Naive thymus-derived CD4-positive, alpha-beta T cell (primary cell): ENCODE measurements at regions not wholly inside any gene's neighbourhood (a gene's known extent, or its start where the extent isn't known, plus 50 kb on each side); places are given as distances from the start of the nearest gene placed in this dataset.

Experiments used
- ATAC-seq: fragments of 150-1000 bp; cut with Tn5 transposase; 2 replicates; pipeline ENCODE4 v1.10.0; 2021; ENCODE audit warnings: mild to moderate bottlenecking, moderate library complexity
- CTCF ChIA-PET: fragments of 350-600 bp; sonication (Branson Sonifier 250); formaldehyde crosslinking; loops from one replicate; lab custom pipeline; 2021; ENCODE audit warnings: antibody characterized with exemption; lab: Charles Lee
- POLR2A ChIA-PET: fragments of 350-600 bp; sonication (Branson Sonifier 250); formaldehyde crosslinking; loops from one replicate; lab custom pipeline; 2021; ENCODE audit warnings: antibody characterized with exemption, inconsistent platforms; lab: Charles Lee
- DNase-seq, 9 donors: peaks; one replicate each; pipeline versions ENCODE4 v3.0.0 to v3.0.0-alpha.2; 2020 to 2022; ENCODE audit warnings: mixed read lengths in 1 of 9
- H3K27ac ChIP-seq: one replicate; pipeline ENCODE4 v1.7.0; 2013; ENCODE audit warnings: mild to moderate bottlenecking, low read depth, low read length, moderate library complexity
- H3K27me3 ChIP-seq, 2 donors: one replicate each; pipeline ENCODE4 v1.7.0; 2013; ENCODE audit warnings: low read length in 2 of 2, mild to moderate bottlenecking in 2 of 2, moderate library complexity in 2 of 2; ENCODE audit not compliant: control insufficient read depth in 2 of 2, insufficient read depth in 2 of 2
- H3K36me3 ChIP-seq, 3 experiments: 1 replicate in 2 of 3; 2 replicates in 1 of 3; pipeline ENCODE4 v1.7.0; 2013; ENCODE audit warnings: low read length in 3 of 3, mild to moderate bottlenecking in 3 of 3, moderate library complexity in 1 of 3; ENCODE audit not compliant: insufficient read depth in 3 of 3, control insufficient read depth in 2 of 3
- H3K4me1 ChIP-seq, 2 donors: one replicate each; pipeline ENCODE4 v1.7.0; 2013; ENCODE audit warnings: low read length in 2 of 2, mild to moderate bottlenecking in 2 of 2, moderate library complexity in 1 of 2; ENCODE audit not compliant: control insufficient read depth in 2 of 2, insufficient read depth in 2 of 2
- H3K4me3 ChIP-seq: 2 replicates; pipeline ENCODE4 v1.7.0; 2013; ENCODE audit warnings: mild to moderate bottlenecking, low read length
- H3K9me3 ChIP-seq, 3 experiments: 1 replicate in 2 of 3; 2 replicates in 1 of 3; pipeline ENCODE4 v1.7.0; 2013; ENCODE audit warnings: low read length in 3 of 3; ENCODE audit not compliant: control insufficient read depth in 2 of 3
- H3K27ac Mint-ChIP-seq, 9 donors: one replicate each; pipeline ENCODE4 v1.8.0; 2020 to 2022; ENCODE audit warnings: mixed read lengths in 9 of 9, mild to moderate bottlenecking in 8 of 9, moderate library complexity in 5 of 9, inconsistent platforms in 2 of 9
- H3K27me3 Mint-ChIP-seq, 5 donors: one replicate each; pipeline ENCODE4 v1.8.0; 2021 to 2022; ENCODE audit warnings: mixed read lengths in 5 of 5, mild to moderate bottlenecking in 1 of 5
- H3K36me3 Mint-ChIP-seq, 5 donors: one replicate each; pipeline ENCODE4 v1.8.0; 2020 to 2022; ENCODE audit warnings: mixed read lengths in 5 of 5, mild to moderate bottlenecking in 3 of 5, inconsistent platforms in 1 of 5
- H3K4me1 Mint-ChIP-seq, 7 donors: one replicate each; pipeline ENCODE4 v1.8.0; 2020 to 2022; ENCODE audit warnings: mixed read lengths in 7 of 7, mild to moderate bottlenecking in 3 of 7, inconsistent platforms in 1 of 7
- H3K4me3 Mint-ChIP-seq, 10 donors: one replicate each; pipeline ENCODE4 v1.8.0; 2020 to 2022; ENCODE audit warnings: mild to moderate bottlenecking in 10 of 10, mixed read lengths in 10 of 10, moderate library complexity in 6 of 10, inconsistent platforms in 2 of 10
- H3K9me3 Mint-ChIP-seq, 11 donors: one replicate each; pipeline ENCODE4 v1.8.0; 2020 to 2022; ENCODE audit warnings: mixed read lengths in 11 of 11, mild to moderate bottlenecking in 4 of 11, inconsistent platforms in 1 of 11, moderate library complexity in 1 of 11
- intact Hi-C, 2 donors: fragments of 100-400 bp; cut with micrococcal nuclease; formaldehyde crosslinking; loops; one replicate each; pipeline ENCODE4 v1.15.1; 2023

DNA sequence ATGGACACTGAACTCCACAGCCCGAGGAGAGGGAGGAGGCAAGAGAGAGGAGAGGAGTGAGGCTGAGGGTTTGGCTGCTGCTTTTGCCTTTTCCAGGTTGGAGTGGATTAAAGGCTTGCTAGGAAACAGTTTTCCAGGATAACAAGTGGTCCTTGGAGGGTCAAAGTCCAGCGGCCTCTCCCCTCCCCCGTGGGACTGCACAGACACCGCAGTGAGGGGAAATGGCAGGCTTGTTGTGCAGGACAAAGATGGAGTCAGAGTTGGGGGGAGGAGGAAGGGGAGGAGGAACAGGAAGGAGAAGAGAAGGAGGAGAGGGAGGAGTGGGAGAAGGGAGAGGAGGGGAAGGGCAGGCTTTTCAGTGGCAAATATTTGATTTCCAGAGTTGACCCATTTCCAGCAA is 245.5 kb downstream of the RBM19 start:
- intact Hi-C loops = no loop called here
- Histone ChIP-seq H3K4me3 (no peak overlapping the region), H3K27ac (no peak overlapping the region), H3K36me3 (no peaks in the 10 kb centered on the region), H3K9me3 (no peaks in the 10 kb centered on the region), H3K4me1 (no peaks in the 10 kb centered on the region), H3K27me3 (no peaks in the 10 kb centered on the region)
- no peak overlapping the region for H3K27ac Mint-ChIP-seq
- H3K9me3 Mint-ChIP-seq = peaks cover 0 to 5% (median 0%) of the 10 kb centered on the region in 11 donors
- H3K36me3 Mint-ChIP-seq = no peaks in the 10 kb centered on the region
- peaks cover 0 to 28% (median 18%) of the 10 kb centered on the region in 5 donors for H3K27me3 Mint-ChIP-seq
- POLR2A ChIA-PET = no interaction called here
- ATAC-seq (no peak), DNase-seq (no peak)
- no peak overlapping the region for H3K4me3 Mint-ChIP-seq
- H3K4me1 Mint-ChIP-seq = peaks cover 0 to 2% (median 0%) of the 10 kb centered on the region in 7 donors
- CTCF ChIA-PET = no interaction called here

DNA sequence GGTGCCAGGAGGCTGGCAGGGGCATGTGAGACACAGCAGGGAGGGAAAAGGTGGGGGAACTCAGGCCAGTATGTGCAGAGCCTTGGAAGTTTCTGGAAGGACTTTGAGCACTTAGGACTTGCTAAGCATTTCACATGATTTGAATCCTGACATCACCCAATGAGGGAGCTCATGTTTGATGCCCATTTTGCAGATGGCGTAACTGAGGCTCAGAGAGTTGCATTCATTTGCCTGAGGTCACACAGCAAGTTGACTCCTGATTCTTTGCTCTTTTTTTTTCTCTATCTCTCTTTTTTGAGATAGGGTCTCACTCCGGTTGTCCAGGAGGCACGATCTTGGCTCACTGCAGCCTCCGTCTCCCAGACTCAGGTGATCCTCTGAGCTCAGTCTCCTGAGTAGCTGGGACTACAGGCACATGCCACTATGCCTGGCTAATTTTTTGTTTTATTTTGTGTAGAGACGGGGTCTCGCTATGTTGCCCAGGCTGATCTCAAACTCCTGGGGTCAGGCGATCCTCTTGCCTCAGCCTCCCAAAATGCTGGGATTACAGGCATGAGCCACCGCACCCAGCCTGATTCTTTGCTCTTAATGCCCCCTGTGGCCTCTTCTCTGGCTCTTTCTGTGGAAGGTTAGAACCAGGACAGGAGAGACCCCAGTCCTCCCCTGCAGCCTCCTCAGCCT is 246.1 kb downstream of the RBM19 start:
- Histone ChIP-seq H3K4me3 (no peak overlapping the region), H3K4me1 (no peaks in the 10 kb centered on the region), H3K27ac (no peak overlapping the region), H3K9me3 (no peaks in the 10 kb centered on the region), H3K27me3 (no peaks in the 10 kb centered on the region), H3K36me3 (no peaks in the 10 kb centered on the region)
- ChIA-PET CTCF (no interaction called here), POLR2A (no interaction called here)
- intact Hi-C loops = no loop called here
- no peak for ATAC-seq
- Mint-ChIP-seq H3K4me3 (no peak overlapping the region), H3K27me3 (peaks cover 0 to 28% (median 22%) of the 10 kb centered on the region in 5 donors), H3K27ac (no peak overlapping the region), H3K4me1 (peaks cover 0 to 2% (median 0%) of the 10 kb centered on the region in 7 donors), H3K9me3 (peaks cover 0 to 4% (median 0%) of the 10 kb centered on the region in 11 donors), H3K36me3 (no peaks in the 10 kb centered on the region)
- no peak for DNase-seq

GRCh38 chr12:113713156-113713555 is 241.5 kb upstream of the LHX5 start:
- Histone ChIP-seq H3K4me3 (no peak overlapping the region), H3K4me1 (no peaks in the 10 kb centered on the region), H3K9me3 (no peaks in the 10 kb centered on the region), H3K27me3 (no peaks in the 10 kb centered on the region), H3K27ac (no peak overlapping the region), H3K36me3 (no peaks in the 10 kb centered on the region)
- DNase-seq = no peak
- H3K36me3 Mint-ChIP-seq = no peaks in the 10 kb centered on the region
- intact Hi-C loops = no loop called here
- H3K27ac Mint-ChIP-seq = no peak overlapping the region
- CTCF ChIA-PET = no interaction called here
- ATAC-seq = no peak
- POLR2A ChIA-PET = no interaction called here
- H3K4me1 Mint-ChIP-seq = no peaks in the 10 kb centered on the region
- peaks cover 0 to 19% (median 10%) of the 10 kb centered on the region in 11 donors for H3K9me3 Mint-ChIP-seq
- H3K27me3 Mint-ChIP-seq = peaks cover 0 to 28% (median 23%) of the 10 kb centered on the region in 5 donors
- no peak overlapping the region for H3K4me3 Mint-ChIP-seq

GRCh38 chr12:113712481-113712880 is 240.8 kb upstream of the LHX5 start:
- Histone ChIP-seq H3K27ac (no peak overlapping the region), H3K4me1 (no peaks in the 10 kb centered on the region), H3K36me3 (no peaks in the 10 kb centered on the region), H3K27me3 (no peaks in the 10 kb centered on the region), H3K9me3 (no peaks in the 10 kb centered on the region), H3K4me3 (no peak overlapping the region)
- CTCF ChIA-PET = no interaction called here
- Mint-ChIP-seq H3K27ac (no peak overlapping the region), H3K9me3 (peaks cover 0 to 19% (median 11%) of the 10 kb centered on the region in 11 donors), H3K4me1 (no peaks in the 10 kb centered on the region), H3K4me3 (no peak overlapping the region), H3K36me3 (no peaks in the 10 kb centered on the region), H3K27me3 (peaks cover 0 to 31% (median 23%) of the 10 kb centered on the region in 5 donors)
- POLR2A ChIA-PET = no interaction called here
- no peak for DNase-seq
- intact Hi-C loops = no loop called here
- ATAC-seq = no peak

GRCh38 chr12:113710216-113710615 is 238.5 kb upstream of the LHX5 start:
- no peak for ATAC-seq
- no peaks in the 10 kb centered on the region for H3K36me3 Mint-ChIP-seq
- POLR2A ChIA-PET = no interaction called here
- Histone ChIP-seq H3K27me3 (no peaks in the 10 kb centered on the region), H3K36me3 (no peaks in the 10 kb centered on the region), H3K4me1 (no peaks in the 10 kb centered on the region), H3K9me3 (no peaks in the 10 kb centered on the region), H3K27ac (no peak overlapping the region), H3K4me3 (no peak overlapping the region)
- CTCF ChIA-PET = no interaction called here
- H3K9me3 Mint-ChIP-seq = peaks cover 0 to 22% (median 11%) of the 10 kb centered on the region in 11 donors
- no peak overlapping the region for H3K4me3 Mint-ChIP-seq
- no peak for DNase-seq
- no peak overlapping the region for H3K27ac Mint-ChIP-seq
- intact Hi-C loops = no loop called here
- H3K27me3 Mint-ChIP-seq = peaks cover 0 to 47% (median 31%) of the 10 kb centered on the region in 5 donors
- no peaks in the 10 kb centered on the region for H3K4me1 Mint-ChIP-seq

GRCh38 chr12:113709456-113709855 is 237.8 kb upstream of the LHX5 start:
- no peaks in the 10 kb centered on the region for H3K27me3 ChIP-seq
- H3K27ac Mint-ChIP-seq = no peak overlapping the region
- ChIA-PET CTCF (no interaction called here), POLR2A (no interaction called here)
- no peaks in the 10 kb centered on the region for H3K4me1 Mint-ChIP-seq
- H3K27me3 Mint-ChIP-seq = peaks cover 0 to 47% (median 33%) of the 10 kb centered on the region in 5 donors
- H3K27ac ChIP-seq = no peak overlapping the region
- H3K4me1 ChIP-seq = no peaks in the 10 kb centered on the region
- no peak for ATAC-seq
- H3K4me3 ChIP-seq = no peak overlapping the region
- no peak for DNase-seq
- intact Hi-C loops = no loop called here
- H3K9me3 Mint-ChIP-seq = peaks cover 0 to 23% (median 11%) of the 10 kb centered on the region in 11 donors
- no peaks in the 10 kb centered on the region for H3K36me3 ChIP-seq
- H3K9me3 ChIP-seq = no peaks in the 10 kb centered on the region
- H3K36me3 Mint-ChIP-seq = no peaks in the 10 kb centered on the region
- no peak overlapping the region for H3K4me3 Mint-ChIP-seq

- peaks cover 3 to 51% (median 31%) of the 10 kb centered on the region in 5 donors for H3K27me3 Mint-ChIP-seq
- H3K4me3 Mint-ChIP-seq = no peak overlapping the region
- H3K36me3 Mint-ChIP-seq = no peaks in the 10 kb centered on the region
- Histone ChIP-seq H3K36me3 (no peaks in the 10 kb centered on the region), H3K4me3 (no peak overlapping the region), H3K27ac (no peak overlapping the region), H3K27me3 (no peaks in the 10 kb centered on the region), H3K4me1 (no peaks in the 10 kb centered on the region), H3K9me3 (peaks cover 0 to 3% (median 0%) of the 10 kb centered on the region in 3 experiments)
- ATAC-seq = no peak
- H3K4me1 Mint-ChIP-seq = no peaks in the 10 kb centered on the region
- intact Hi-C loops = no loop called here
- H3K27ac Mint-ChIP-seq = no peak overlapping the region
- ChIA-PET CTCF (no interaction called here), POLR2A (no interaction called here)
- peaks cover 0 to 11% (median 0%) of the 10 kb centered on the region in 11 donors for H3K9me3 Mint-ChIP-seq
- DNase-seq = no peak
Measured at GRCh38 chr12:113702836-113703235, 231.2 kb upstream of the LHX5 start.
